ENCODE measurements at regions not wholly inside any gene's neighbourhood (a gene's known extent, or its start where the extent isn't known, plus 50 kb on each side); places are given as distances from the start of the nearest gene placed in this dataset.
"Not testable (repeated sequence)": the region's sequence is repeated elsewhere in the genome, so short reads cannot be mapped to it uniquely, and the experiment has no call there.

DNA sequence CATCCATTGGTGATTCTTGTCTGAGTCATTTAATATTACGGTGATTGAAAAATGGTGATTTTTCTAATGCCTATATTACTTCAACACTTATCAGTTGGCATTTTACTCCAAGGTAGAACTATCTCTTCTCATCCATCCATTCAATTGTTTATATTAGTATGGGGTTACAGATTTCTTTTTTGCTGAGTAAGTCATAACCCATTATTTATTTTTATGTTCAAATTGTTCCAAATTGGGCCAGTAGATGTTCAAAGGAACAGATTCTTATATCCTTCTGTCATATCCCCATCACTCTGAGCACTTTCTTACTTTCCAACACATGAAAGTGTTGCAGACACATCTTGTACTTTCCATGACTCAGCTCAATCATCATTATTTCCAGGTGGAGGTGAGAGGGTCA, 466.8 kb upstream of the CAMK1G start:
- no peak for DNase-seq (ENCODE audit: low read depth)

DNA sequence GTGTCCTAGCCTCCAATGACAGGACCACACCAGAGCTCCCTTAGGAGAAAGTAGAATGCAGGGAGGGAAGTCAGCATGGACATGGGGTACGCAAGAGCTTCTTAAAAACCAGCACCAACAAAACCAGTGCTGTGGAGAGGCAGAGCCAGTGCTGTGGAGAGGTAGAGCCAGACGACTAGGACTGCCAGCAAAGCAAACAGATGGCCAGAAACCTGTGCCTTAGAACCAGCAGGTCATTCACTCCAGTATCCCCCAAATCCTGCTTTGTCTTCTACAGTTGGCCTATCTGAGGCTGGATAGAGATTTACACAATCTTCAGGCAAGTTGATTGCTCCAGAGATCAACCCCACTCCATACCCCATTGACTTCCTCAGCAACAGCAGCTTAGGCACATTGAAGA, 459.9 kb upstream of the CAMK1G start:
- DNase-seq (ENCODE audit: low read depth) = no peak

DNA sequence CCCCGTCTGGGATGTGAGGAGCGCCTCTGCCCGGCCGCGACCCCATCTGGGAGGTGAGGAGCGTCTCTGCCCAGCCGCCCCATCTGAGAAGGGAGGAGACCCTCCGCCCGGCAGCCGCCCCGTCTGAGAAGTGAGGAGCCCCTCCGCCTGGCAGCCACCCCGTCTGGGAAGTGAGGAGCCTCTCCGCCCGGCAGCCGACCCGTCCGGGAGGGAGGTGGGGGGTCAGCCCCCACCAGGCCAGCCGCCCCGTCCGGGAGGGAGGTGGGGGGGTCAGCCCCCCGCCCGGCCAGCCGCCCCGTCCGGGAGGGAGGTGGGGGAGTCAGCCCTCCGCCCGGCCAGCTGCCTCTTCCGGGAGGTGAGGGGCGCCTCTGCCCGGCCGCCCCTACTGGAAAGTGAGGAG, 454.4 kb upstream of the CAMK1G start:
- not testable (repeated sequence) for DNase-seq (ENCODE audit: low read depth)

DNA sequence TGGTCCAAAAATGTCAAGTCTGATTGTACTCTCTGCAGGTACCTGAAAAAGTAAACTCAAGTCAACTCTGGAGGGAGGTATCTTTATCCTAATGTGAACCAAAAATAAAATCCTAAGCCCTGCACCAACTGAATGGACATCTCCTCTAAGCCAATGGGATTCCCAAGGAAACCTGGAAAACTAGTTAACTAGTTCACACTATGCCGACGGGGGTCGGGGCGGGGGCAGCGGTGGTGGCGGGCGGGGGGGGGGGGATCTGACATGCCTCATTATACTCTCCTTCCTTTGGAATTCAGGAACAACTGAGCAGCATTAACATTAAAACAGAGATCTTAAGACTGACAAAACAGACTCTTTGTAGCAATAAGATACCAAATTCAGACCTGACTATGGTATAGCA, 452.6 kb upstream of the CAMK1G start:
- no peak for DNase-seq (ENCODE audit: low read depth)

DNA sequence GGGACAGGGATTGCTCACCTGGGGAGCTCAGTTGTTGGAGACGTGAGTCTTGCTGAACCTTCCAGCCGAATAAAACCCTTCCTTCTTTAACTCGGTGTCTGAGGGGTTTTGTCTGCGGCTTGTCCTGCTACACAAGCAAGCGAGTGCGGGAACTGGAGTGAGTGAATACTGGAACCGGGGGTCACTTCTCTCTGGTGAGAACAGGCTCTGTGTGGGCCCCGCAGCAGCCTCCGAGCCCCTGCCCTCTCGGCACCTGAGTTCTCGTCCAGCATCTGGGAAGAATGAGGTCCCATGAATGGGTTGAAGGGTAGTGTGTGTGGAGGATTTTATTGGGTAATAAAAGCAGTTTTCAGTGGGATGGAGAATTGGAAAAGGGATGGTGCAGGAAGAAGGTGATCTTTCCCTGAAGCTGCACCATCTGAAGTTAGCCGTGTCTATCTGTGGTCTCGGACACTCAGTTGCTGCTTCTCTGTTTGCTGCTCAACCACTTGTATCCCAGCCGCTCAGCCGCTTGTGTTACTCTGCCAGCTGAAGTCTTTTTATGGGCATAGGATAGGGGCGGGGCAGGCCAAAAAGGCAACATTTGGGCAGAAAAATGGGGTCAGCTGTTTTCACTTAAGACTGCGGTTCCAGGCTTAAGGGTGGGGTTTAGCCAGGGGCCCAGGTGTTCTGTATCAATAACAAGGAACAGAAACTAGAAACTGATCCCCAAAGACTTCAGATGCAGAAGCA, 450.6 kb upstream of the CAMK1G start:
- no peak for DNase-seq (ENCODE audit: low read depth)

DNA sequence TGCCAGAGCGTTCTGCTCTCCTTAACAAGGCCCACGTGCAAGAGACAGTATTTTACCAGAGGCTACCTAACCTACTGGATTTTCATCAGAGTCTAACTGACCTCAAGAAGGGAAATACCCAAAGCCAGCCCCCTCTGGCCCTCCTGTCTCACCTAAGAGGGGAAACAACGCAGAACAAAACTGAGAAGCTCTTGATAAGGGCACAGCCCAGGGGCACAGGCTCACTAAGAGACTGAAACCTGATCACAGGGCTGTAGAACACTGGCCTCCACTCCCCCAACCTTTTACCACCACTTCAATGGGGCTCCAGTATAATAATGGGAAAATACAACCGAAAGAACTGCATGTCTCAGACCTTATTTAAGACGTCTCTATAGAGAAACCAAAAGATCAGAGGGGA, 449.5 kb upstream of the CAMK1G start:
- DNase-seq (ENCODE audit: low read depth) = no peak

DNA sequence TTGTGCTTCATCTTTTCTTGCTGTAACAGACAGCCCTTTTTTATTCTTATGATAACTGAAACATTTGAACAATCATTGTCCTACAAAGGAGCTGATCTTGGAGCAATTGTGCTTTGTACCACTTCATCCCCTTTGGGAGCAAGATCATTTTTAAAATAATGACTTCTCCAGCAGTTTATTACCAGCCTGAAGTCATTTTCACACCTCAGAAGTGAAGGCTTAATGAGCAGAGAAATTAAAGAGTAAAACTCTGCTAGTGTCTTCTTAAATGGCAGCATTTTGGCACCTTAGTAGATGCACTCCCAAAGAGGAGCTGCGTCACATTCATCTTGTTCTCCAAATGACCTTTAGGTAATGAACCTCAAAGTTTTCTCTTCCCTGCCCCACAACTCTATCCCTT, 439.6 kb upstream of the CAMK1G start:
- no peak for DNase-seq (ENCODE audit: low read depth)

DNA sequence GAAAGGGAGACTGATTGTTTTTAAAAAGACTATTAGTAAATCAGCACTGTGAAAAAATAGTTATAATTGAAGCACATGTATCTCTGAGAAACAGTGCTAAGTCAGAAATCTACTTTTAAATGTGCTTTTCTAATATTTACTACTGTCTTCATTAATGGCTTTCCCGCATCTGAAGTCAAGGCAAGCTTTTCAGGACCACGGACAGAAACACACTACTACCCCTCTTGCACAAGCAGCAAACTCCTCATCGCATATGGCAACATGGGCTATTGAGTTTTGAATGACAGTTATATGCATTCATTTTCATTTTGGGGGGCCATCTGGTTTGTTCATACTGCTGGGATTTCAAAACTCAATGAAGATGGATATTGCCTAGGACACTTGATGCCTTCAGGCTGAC, 433.4 kb upstream of the CAMK1G start:
- no peak for DNase-seq (ENCODE audit: low read depth)

DNA sequence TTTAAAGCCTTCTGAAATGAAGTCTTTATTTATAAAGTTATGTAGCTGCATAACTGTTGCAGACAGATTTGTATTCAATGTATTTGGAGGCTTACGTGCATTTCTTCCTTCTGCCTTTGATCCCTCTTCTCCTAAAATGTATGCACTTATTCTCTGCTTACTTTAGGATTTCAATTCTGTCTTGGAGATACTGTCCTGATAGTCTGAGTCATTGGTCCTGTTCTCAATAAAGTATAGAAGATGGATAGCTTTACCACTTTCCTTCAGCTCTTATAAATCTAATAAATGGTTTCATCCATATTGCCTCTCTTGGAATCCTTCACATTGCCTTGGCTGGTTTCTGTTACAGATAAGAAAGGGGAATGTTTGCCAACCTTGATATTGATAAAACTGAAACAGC, 430.1 kb upstream of the CAMK1G start:
- DNase-seq (ENCODE audit: low read depth) = no peak

DNA sequence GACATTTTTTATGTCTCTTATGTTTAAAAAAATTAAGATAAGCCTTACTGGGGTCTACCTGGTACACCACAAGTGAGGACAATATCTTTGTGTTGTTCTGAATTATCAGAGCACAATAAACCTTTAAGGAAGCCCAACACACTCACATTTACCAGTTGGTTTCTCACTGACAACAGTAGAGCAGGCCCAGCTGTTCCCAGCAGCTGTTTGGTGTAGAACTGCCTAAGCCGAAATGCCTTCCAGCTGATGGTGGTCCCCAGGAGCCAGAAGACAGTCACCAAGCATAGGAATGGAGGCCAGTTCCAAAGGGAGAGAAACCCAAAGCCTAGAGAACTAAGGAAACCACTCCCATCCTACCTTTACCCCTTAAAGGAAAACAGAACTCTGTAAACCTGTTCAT, 428.6 kb upstream of the CAMK1G start:
- no peak for DNase-seq (ENCODE audit: low read depth)

DNA sequence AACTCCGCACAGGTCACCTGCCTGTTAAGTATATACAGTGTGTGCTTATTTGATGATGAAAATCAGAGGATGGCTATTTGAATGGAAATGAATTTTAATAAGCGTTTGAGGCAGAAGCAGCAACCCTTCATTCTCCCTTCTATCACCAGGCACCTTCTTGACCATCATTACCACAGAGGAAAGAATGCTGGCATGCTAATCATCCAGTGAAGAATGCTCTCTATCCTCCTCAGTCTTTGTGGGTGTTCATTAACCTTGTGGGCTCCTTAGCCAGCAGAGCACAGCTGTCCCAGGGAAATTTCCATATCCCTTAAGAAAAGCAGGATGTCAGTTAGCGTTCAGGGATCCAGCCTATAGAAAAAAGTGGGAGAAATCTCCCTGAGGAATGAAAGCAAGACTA, 428.0 kb upstream of the CAMK1G start:
- DNase-seq (ENCODE audit: low read depth) = no peak

DNA sequence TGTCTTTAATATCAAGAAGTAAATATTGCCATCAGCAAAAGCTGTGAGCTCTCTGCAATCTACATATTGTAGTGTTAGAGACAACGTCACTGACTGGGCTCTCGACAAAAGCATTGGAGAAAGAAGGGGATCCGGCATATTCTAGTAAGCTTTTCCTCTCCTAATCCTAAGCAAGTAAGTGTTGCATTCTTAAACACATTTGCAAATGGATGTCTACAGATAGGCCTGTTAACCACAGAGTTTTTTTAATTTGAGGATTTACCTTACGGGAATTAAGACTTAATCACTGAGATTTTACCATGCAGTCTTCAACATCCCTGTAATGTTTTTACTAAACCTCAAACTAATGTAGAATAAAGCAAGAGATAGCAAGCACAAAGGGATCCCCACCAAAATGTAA, 426.5 kb upstream of the CAMK1G start:
- no peak for DNase-seq (ENCODE audit: low read depth)

DNA sequence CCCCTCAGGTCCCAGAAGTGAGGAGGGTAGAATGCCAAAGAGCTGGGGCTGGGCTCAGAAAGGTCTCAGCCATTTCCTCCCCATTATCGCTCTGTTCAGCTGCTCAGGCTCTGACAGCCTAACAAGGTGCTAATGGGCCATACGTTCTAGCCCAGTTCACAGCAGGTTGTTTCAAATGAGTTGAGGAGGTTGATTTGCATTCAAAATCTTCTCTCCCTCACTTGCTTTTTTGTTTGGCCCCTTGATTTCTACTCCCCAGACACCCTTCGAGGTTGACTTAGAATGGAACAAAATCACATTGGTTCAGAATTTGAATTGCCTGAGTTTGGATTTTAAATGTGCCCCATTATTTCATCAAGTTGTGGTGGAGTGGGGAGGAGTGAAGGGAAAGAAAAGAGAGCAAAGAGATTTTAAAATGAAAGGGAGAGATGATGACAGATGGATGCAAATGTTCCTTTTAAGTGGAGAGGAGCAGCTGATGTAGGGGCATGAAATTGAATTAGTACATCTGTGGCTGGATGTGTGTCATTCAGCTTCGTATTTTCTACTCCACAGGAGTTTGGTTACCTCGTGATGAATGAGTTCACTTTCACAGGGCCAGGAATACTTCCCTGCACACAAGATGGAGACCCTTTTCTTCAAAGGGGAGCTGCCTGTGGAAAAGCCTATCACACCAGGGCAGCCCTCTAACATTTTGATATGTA, 425.8 kb upstream of the CAMK1G start:
- DNase-seq (ENCODE audit: low read depth) = no peak

DNA sequence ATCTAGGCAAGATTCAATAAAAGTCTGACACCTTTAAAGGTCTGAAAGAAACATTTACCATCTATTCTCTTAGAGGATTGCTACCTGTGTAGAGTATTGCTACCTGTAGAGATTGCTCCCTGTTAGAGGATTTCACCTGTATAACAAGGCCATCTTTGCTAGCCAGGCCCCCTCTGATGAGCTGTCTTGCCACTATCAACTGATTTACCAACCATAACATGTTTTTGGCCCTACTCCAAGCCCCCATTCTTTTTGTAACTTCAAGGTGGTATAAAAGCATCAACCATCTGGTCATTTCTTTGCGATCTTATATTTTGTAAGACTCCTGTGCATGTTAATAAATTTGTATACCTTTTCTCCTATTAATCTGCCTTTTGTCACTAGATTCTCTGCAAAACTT, 424.7 kb upstream of the CAMK1G start:
- no peak for DNase-seq (ENCODE audit: low read depth)

DNA sequence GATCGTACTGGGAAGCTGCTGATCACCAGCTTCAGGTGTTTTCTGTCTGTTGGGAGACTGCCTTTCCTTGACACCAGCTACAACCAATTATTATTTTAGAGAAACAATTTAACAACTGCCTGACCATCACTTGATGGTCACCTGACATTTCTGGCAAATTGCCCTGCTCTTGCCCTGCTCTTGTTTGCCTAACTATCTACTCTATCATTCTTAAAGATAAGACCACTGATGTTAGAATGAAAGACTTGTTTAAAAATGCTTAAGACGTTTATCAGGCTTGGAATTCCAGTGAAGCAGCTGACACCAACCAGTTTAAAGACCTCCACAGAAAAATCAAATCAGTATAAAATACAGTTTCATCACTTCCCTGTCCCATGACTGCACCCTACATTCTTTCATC, 423.3 kb upstream of the CAMK1G start:
- no peak for DNase-seq (ENCODE audit: low read depth)

DNA sequence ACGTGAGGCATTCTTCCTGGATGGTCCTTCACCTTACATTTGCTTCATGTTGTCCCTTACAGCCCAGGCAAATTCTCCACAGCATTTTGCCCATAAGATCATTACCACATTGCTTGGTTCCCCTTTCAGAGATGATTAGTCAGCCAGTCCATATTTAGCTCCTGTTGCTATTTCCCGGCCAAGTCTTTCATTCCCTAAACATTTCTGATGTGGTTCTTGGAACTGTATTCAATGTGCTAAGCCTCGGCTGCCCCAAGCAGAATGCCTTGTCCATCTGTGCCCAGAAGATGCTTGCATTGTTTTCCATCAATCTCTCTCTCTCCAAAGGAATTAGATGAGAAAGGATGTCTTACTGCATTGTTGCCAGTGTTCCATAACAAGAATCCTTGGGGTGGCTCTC, 420.9 kb upstream of the CAMK1G start:
- no peak for DNase-seq (ENCODE audit: low read depth)

DNA sequence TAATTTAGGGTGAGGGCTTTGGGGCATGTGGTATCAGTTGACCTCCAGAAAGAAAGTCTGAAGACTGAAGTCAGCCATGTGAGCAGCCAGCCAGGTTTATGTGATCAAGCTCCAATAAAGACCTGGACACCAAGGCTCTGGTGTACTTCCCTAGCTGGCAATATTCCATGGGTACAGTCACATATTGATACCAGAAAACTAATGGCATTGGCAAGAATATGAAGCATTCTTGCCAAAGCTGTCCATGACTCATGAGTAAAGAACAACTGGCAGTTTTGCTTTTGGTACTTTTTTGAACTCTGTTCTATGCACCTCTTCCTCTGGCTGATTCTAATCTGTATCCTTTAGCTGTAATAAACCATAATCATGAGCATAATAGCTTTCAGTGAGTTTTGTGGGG, 415.3 kb upstream of the CAMK1G start:
- no peak for DNase-seq (ENCODE audit: low read depth)

DNA sequence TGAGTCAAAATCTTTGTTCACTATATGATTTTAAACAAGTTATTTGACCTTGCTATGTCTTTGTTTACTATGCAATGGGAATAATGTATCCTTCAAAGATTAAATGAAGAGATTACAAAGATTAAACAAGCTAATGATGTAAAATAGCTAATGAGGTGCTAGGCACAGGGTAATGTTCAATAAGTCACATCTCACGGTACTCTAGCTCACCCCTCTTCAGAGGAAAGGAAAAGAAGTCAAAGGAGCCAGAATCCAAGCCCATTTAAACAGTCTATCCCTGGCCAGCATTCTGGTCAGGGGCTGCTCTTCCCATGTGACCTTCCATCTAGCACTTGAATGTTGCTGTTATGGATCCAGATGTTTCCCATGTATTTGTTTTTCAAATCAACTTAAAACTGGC, 412.4 kb upstream of the CAMK1G start:
- no peak for DNase-seq (ENCODE audit: low read depth)

DNA sequence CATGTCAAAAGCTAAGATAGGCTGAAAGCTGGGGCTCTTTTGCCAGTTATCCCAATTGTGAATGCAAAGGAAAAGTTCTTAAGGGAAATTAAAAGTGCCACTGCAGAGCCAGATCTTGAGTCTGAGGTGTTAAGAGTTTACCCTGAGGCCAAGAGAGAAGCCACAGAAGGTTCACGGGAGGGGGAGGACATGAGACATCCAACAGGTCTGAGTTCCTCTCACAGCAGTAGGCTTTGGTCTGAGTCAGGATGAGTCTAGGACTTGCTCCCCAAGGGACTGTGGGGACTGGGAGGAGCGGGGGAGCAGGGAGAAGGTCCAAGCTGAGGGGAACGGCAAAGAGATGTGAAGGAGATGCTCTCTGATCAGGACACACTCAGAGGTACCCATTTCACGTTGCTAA, 411.2 kb upstream of the CAMK1G start:
- DNase-seq (ENCODE audit: low read depth) = no peak

DNA sequence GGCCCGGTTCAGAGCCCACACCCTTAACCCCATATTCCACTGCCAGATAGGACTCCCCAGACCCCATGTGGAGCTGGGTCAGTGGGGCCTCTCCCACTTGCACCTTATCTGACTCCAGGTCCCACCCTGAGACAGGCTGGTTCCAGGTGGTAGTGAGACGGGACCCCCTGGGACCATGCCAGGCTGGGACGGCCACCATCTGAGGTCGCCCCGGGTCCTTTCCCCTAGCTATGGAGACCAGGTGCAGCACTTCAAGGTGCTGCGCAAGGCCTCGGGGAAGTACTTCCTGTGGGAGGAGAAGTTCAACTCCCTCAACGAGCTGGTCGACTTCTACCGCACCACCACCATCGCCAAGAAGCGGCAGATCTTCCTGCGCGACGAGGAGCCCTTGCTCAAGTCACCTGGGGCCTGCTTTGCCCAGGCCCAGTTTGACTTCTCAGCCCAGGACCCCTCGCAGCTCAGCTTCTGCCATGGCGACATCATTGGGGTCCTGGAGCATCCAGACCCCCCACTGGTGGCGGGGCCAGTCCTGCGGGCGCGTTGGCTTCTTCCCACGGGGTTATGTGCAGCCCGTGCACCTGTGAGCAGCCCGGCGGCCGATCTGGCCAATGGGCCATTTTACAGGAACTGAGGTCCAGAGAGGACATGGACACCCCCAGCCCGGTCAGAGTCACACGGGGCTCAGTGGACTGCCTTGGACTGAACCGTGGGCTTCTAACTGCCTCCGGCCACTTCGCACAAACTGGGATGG, 410.5 kb upstream of the CAMK1G start:
- not testable (repeated sequence) for DNase-seq (ENCODE audit: low read depth)

DNA sequence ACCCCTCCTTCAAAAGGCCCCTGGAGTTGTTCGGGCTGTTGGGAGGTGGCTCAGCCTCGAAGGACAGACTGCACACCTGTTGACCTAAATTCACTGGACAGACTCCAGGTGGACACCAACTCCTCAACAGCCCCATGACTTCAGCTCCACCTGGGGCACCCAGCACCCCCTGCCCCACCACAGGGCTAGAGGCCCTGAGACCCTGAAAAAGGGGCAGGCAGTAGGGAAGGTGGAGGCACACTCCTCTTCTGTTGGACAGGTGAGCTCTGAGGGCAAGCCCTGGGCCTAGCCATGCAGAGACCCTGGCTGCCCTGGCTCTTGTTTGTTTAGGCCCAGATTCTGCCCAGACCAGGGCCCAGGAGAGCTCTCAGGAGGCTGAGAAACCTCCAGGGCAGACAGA, 409.7 kb upstream of the CAMK1G start:
- DNase-seq (ENCODE audit: low read depth) = not testable (repeated sequence)

DNA sequence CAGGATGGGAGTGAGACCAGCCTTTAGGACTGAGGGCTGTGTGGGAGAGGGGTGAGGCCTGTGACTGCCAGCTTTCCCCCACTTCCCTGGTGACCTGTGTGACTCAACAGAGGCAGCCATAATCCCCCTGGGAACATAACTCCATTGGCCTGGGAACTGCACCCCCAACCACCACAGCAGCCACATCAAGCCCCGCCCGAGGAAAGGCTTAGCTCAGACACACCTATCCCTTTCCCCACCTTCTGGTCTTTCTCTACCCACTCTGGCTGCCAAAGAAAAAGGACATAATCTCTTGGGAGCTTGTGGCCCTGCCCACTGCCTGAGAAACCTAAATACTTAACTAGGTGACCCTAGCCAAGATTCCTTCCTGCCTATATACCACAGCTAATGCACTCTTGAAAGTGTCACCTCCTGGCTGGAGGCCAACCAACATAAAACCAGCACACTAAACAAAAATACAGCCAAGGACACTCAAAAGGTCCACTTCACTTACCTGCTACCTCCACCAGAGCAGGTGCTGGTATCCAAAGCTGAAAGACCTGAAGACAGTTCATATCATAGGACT, 406.6 kb upstream of the CAMK1G start:
- no peak for DNase-seq (ENCODE audit: low read depth)

DNA sequence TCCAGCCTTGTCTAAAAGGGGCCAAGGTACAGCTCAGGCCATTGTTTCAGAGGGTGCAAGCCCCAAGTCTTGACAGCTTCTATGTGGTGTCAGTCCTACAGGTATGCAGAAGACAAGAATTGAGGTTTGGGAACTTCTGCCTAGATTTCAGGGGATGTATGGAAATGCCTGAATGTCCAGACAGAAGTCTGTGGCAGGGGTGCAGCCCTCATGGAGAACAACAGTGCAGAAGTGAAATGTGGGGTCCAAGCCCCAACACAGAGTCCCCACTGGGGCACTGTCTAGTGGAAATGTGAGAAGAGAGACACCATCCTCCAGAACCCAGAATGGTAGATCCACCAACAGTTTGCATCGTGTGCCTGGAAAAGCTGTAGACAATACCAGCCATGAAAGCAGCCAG, 400.3 kb upstream of the CAMK1G start:
- no peak for DNase-seq (ENCODE audit: low read depth)
